ENCODE measurements at regions not wholly inside any gene's neighbourhood (a gene's known extent, or its start where the extent isn't known, plus 50 kb on each side); places are given as distances from the start of the nearest gene placed in this dataset.

GRCh38 chr9:29806937-29807618 is 2233.8 kb upstream of the C9orf72 start:
- no peak overlapping the region for H3K27ac ChIP-seq (ENCODE audit: insufficient read depth in 1 of 2, low read depth in 1 of 2, low read length in 2 of 2, poor library complexity in 1 of 2, severe bottlenecking in 2 of 2)
- ChIA-PET POLR2A (no interaction called here), CTCF (no interaction called here)
- H3K9me3 ChIP-seq (ENCODE audit: control extremely low read depth in 1 of 5, control insufficient read depth in 4 of 5, insufficient read depth in 2 of 5, low read depth in 1 of 5, low read length in 4 of 5) = peaks cover 0 to 7% (median 0%) of the 10 kb centered on the region in 5 experiments
- no peak overlapping the region for H3K4me3 ChIP-seq (ENCODE audit: control insufficient read depth in 1 of 7, extremely low read depth in 1 of 7, insufficient read depth in 4 of 7, low read depth in 2 of 7, low read length in 6 of 7)
- no peaks in the 10 kb centered on the region for H3K36me3 ChIP-seq (ENCODE audit: control insufficient read depth in 4 of 4, insufficient read depth in 4 of 4, low read length in 3 of 4)
- no peaks in the 10 kb centered on the region for H3K27me3 ChIP-seq (replicated peaks in 2 of 5; ENCODE audit: control insufficient read depth in 4 of 5, insufficient read depth in 5 of 5, low read length in 4 of 5)
- DNase-seq = no peak
- no peaks in the 10 kb centered on the region for H3K4me1 ChIP-seq (ENCODE audit: control extremely low read depth in 1 of 4, control insufficient read depth in 4 of 4, insufficient read depth in 4 of 4, low read length in 3 of 4)
- 100% methylated on average over 1 of the region's 3 CpGs for WGBS (ENCODE audit: insufficient coverage)

- CTCF ChIA-PET = no interaction called here
- H3K27me3 ChIP-seq (replicated peaks in 2 of 5; ENCODE audit: control insufficient read depth in 4 of 5, insufficient read depth in 5 of 5, low read length in 4 of 5) = no peaks in the 10 kb centered on the region
- H3K9me3 ChIP-seq (ENCODE audit: control extremely low read depth in 1 of 5, control insufficient read depth in 4 of 5, insufficient read depth in 2 of 5, low read depth in 1 of 5, low read length in 4 of 5) = peaks cover 0 to 9% (median 0%) of the 10 kb centered on the region in 5 experiments
- WGBS (ENCODE audit: insufficient coverage) = 97% methylated on average over 5 of the region's 6 CpGs
- H3K4me3 ChIP-seq (ENCODE audit: control insufficient read depth in 1 of 7, extremely low read depth in 1 of 7, insufficient read depth in 4 of 7, low read depth in 2 of 7, low read length in 6 of 7) = no peak overlapping the region
- no peaks in the 10 kb centered on the region for H3K36me3 ChIP-seq (ENCODE audit: control insufficient read depth in 4 of 4, insufficient read depth in 4 of 4, low read length in 3 of 4)
- H3K27ac ChIP-seq (ENCODE audit: insufficient read depth in 1 of 2, low read depth in 1 of 2, low read length in 2 of 2, poor library complexity in 1 of 2, severe bottlenecking in 2 of 2) = no peak overlapping the region
- no peak for DNase-seq
- no peaks in the 10 kb centered on the region for H3K4me1 ChIP-seq (ENCODE audit: control extremely low read depth in 1 of 4, control insufficient read depth in 4 of 4, insufficient read depth in 4 of 4, low read length in 3 of 4)
- POLR2A ChIA-PET = no interaction called here
Measured at GRCh38 chr9:29816954-29817703, 2243.8 kb upstream of the C9orf72 start.

DNA sequence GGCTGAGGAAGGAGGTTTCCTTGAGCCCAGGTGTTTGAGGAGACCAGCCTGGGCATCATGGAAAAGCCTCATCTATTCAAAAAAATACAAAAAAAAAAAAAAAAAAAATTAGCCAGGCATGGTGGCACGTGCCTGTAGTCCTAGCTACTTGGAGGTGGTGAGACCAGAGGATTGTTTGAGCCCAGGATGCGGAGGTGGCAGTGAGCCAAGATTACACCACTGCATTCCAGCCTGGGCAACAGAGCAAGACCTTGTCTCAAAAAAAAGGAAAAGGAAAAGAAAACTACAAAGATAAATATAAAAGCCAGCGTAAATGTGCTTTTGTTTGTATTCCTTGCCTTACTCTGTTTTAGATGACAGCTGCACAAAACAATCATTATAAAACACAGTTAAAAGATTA is 2249.2 kb upstream of the C9orf72 start:
- no peak overlapping the region for H3K27ac ChIP-seq (ENCODE audit: insufficient read depth in 1 of 2, low read depth in 1 of 2, low read length in 2 of 2, poor library complexity in 1 of 2, severe bottlenecking in 2 of 2)
- CTCF ChIA-PET = no interaction called here
- no peaks in the 10 kb centered on the region for H3K36me3 ChIP-seq (ENCODE audit: control insufficient read depth in 4 of 4, insufficient read depth in 4 of 4, low read length in 3 of 4)
- H3K4me1 ChIP-seq (ENCODE audit: control extremely low read depth in 1 of 4, control insufficient read depth in 4 of 4, insufficient read depth in 4 of 4, low read length in 3 of 4) = no peaks in the 10 kb centered on the region
- H3K9me3 ChIP-seq (ENCODE audit: control extremely low read depth in 1 of 5, control insufficient read depth in 4 of 5, insufficient read depth in 2 of 5, low read depth in 1 of 5, low read length in 4 of 5) = peaks cover 0 to 5% (median 0%) of the 10 kb centered on the region in 5 experiments
- no peak overlapping the region for H3K4me3 ChIP-seq (ENCODE audit: control insufficient read depth in 1 of 7, extremely low read depth in 1 of 7, insufficient read depth in 4 of 7, low read depth in 2 of 7, low read length in 6 of 7)
- 100% methylated on average over 1 of the region's 3 CpGs for WGBS (ENCODE audit: insufficient coverage)
- POLR2A ChIA-PET = no interaction called here
- no peaks in the 10 kb centered on the region for H3K27me3 ChIP-seq (replicated peaks in 2 of 5; ENCODE audit: control insufficient read depth in 4 of 5, insufficient read depth in 5 of 5, low read length in 4 of 5)
- DNase-seq = no peak

DNA sequence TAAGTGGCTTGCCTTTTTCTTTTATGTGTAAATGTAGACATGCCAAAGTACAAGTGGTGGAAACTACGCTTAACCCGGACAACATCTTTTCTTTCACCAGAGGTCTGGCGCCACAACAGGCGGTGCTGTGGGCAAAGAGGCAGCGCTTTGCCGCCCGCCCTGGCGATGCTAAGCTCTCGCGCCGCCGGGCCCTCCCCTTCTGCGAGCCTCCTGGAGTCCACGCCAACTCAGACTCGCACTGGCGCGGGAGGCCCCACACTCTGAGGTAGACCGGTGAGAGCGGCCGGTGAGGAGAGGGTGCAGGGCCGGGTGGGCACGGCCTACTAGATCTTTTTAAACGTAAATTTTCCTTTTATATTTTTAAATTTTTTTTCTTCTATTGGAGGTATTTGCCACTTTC is 2253.1 kb upstream of the C9orf72 start:
- H3K27ac ChIP-seq (ENCODE audit: insufficient read depth in 1 of 2, low read depth in 1 of 2, low read length in 2 of 2, poor library complexity in 1 of 2, severe bottlenecking in 2 of 2) = no peak overlapping the region
- ChIA-PET CTCF (no interaction called here), POLR2A (no interaction called here)
- no peaks in the 10 kb centered on the region for H3K4me1 ChIP-seq (ENCODE audit: control extremely low read depth in 1 of 4, control insufficient read depth in 4 of 4, insufficient read depth in 4 of 4, low read length in 3 of 4)
- DNase-seq = no peak
- H3K4me3 ChIP-seq (ENCODE audit: control insufficient read depth in 1 of 7, extremely low read depth in 1 of 7, insufficient read depth in 4 of 7, low read depth in 2 of 7, low read length in 6 of 7) = no peak overlapping the region
- H3K36me3 ChIP-seq (ENCODE audit: control insufficient read depth in 4 of 4, insufficient read depth in 4 of 4, low read length in 3 of 4) = no peaks in the 10 kb centered on the region
- 99% methylated on average over 20 of the region's 23 CpGs for WGBS (ENCODE audit: insufficient coverage)
- H3K27me3 ChIP-seq (replicated peaks in 2 of 5; ENCODE audit: control insufficient read depth in 4 of 5, insufficient read depth in 5 of 5, low read length in 4 of 5) = no peaks in the 10 kb centered on the region
- H3K9me3 ChIP-seq (ENCODE audit: control extremely low read depth in 1 of 5, control insufficient read depth in 4 of 5, insufficient read depth in 2 of 5, low read depth in 1 of 5, low read length in 4 of 5) = no peaks in the 10 kb centered on the region

GRCh38 chr9:29830821-29831220 is 2257.5 kb upstream of the C9orf72 start:
- no peaks in the 10 kb centered on the region for H3K9me3 ChIP-seq (ENCODE audit: control extremely low read depth in 1 of 5, control insufficient read depth in 4 of 5, insufficient read depth in 2 of 5, low read depth in 1 of 5, low read length in 4 of 5)
- POLR2A ChIA-PET = no interaction called here
- no peak overlapping the region for H3K27ac ChIP-seq (ENCODE audit: insufficient read depth in 1 of 2, low read depth in 1 of 2, low read length in 2 of 2, poor library complexity in 1 of 2, severe bottlenecking in 2 of 2)
- H3K4me1 ChIP-seq (ENCODE audit: control extremely low read depth in 1 of 4, control insufficient read depth in 4 of 4, insufficient read depth in 4 of 4, low read length in 3 of 4) = no peaks in the 10 kb centered on the region
- 58% methylated on average over 4 of the region's 6 CpGs for WGBS (ENCODE audit: insufficient coverage)
- no peak overlapping the region for H3K4me3 ChIP-seq (ENCODE audit: control insufficient read depth in 1 of 7, extremely low read depth in 1 of 7, insufficient read depth in 4 of 7, low read depth in 2 of 7, low read length in 6 of 7)
- CTCF ChIA-PET = no interaction called here
- DNase-seq = peak in 1 of 3 donors; percentile 3
- no peaks in the 10 kb centered on the region for H3K27me3 ChIP-seq (replicated peaks in 2 of 5; ENCODE audit: control insufficient read depth in 4 of 5, insufficient read depth in 5 of 5, low read length in 4 of 5)
- H3K36me3 ChIP-seq (ENCODE audit: control insufficient read depth in 4 of 4, insufficient read depth in 4 of 4, low read length in 3 of 4) = no peaks in the 10 kb centered on the region

DNA sequence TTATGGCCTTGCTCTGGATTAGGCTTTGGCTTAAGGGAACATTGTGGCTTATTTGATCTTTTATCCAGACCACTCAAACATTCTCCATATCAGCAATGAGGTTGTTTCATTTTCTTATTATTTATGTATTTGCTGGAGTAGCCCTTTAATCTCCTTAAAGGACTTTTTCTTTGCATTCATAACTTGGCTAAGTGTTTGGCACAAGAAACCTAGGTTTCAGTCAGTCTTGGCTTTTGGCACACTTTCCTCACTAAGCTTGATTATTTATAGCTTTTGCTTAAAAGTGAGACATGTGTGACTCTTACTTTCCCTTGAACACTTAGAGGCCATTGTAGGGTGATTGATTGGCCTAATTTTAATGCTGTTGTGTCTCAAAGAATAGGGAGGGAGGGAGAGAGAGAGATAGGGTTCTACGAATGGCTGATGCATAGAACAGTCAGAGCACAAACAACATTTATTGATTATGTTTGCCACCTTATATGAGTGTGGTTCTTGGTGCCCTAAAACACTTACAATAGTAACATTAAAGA is 2265.3 kb upstream of the C9orf72 start:
- Histone ChIP-seq H3K9me3 (ENCODE audit: control extremely low read depth in 1 of 5, control insufficient read depth in 4 of 5, insufficient read depth in 2 of 5, low read depth in 1 of 5, low read length in 4 of 5) (peaks cover 0 to 2% (median 0%) of the 10 kb centered on the region in 5 experiments), H3K27ac (ENCODE audit: insufficient read depth in 1 of 2, low read depth in 1 of 2, low read length in 2 of 2, poor library complexity in 1 of 2, severe bottlenecking in 2 of 2) (no peak overlapping the region), H3K36me3 (ENCODE audit: control insufficient read depth in 4 of 4, insufficient read depth in 4 of 4, low read length in 3 of 4) (no peaks in the 10 kb centered on the region), H3K27me3 (replicated peaks in 2 of 5; ENCODE audit: control insufficient read depth in 4 of 5, insufficient read depth in 5 of 5, low read length in 4 of 5) (no peaks in the 10 kb centered on the region), H3K4me1 (ENCODE audit: control extremely low read depth in 1 of 4, control insufficient read depth in 4 of 4, insufficient read depth in 4 of 4, low read length in 3 of 4) (no peaks in the 10 kb centered on the region), H3K4me3 (ENCODE audit: control insufficient read depth in 1 of 7, extremely low read depth in 1 of 7, insufficient read depth in 4 of 7, low read depth in 2 of 7, low read length in 6 of 7) (no peak overlapping the region)
- no CpG with 5 or more reads among the region's 1 CpG for WGBS (ENCODE audit: insufficient coverage)
- ChIA-PET POLR2A (no interaction called here), CTCF (interaction anchor here (0.8 kb wide), 1 partner anchor 9 kb away, joined by 3 read pairs; no protein-coding TSS in a partner anchor)
- no peak for DNase-seq

DNA sequence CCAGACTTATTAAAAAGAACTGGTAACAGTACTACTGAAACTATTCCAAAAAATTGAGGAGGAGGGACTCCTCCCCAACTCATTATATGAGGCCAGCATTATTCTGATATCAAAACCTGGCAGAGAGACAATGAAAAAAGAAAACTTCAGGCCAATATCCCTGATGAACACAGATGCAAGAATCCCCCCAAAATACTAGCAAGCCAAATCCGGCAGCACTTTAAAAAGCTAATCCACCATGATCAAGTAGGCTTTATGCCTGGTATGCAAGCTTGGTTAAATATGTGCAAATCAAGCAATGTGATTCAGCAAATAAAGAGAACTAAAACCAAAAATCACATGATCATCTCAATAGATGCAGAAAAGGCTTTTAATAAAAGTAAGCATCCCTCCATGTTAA is 2271.0 kb upstream of the C9orf72 start:
- H3K36me3 ChIP-seq (ENCODE audit: control insufficient read depth in 4 of 4, insufficient read depth in 4 of 4, low read length in 3 of 4) = no peaks in the 10 kb centered on the region
- H3K27ac ChIP-seq (ENCODE audit: insufficient read depth in 1 of 2, low read depth in 1 of 2, low read length in 2 of 2, poor library complexity in 1 of 2, severe bottlenecking in 2 of 2) = no peak overlapping the region
- H3K9me3 ChIP-seq (ENCODE audit: control extremely low read depth in 1 of 5, control insufficient read depth in 4 of 5, insufficient read depth in 2 of 5, low read depth in 1 of 5, low read length in 4 of 5) = peaks cover 0 to 2% (median 0%) of the 10 kb centered on the region in 5 experiments
- no peaks in the 10 kb centered on the region for H3K27me3 ChIP-seq (replicated peaks in 2 of 5; ENCODE audit: control insufficient read depth in 4 of 5, insufficient read depth in 5 of 5, low read length in 4 of 5)
- POLR2A ChIA-PET = no interaction called here
- WGBS (ENCODE audit: insufficient coverage) = no CpG with 5 or more reads among the region's 1 CpG
- CTCF ChIA-PET = no interaction called here
- no peak overlapping the region for H3K4me3 ChIP-seq (ENCODE audit: control insufficient read depth in 1 of 7, extremely low read depth in 1 of 7, insufficient read depth in 4 of 7, low read depth in 2 of 7, low read length in 6 of 7)
- DNase-seq = no peak
- H3K4me1 ChIP-seq (ENCODE audit: control extremely low read depth in 1 of 4, control insufficient read depth in 4 of 4, insufficient read depth in 4 of 4, low read length in 3 of 4) = no peaks in the 10 kb centered on the region
